HG03066 (cell line): ENCODE measurements at regions not wholly inside any gene's neighbourhood (a gene's known extent, or its start where the extent isn't known, plus 50 kb on each side); places are given as distances from the start of the nearest gene placed in this dataset.

Source experiments
- ATAC-seq: cut with Tn5 transposase; IDR thresholded peaks from one replicate; pipeline ENCODE4 v1.9.1; 2021; ENCODE audit warnings: low read depth; ENCODE audit not compliant: unreplicated experiment

GRCh38 chr3:72698154-72698917 lies 149.9 kb downstream of the SHQ1 start:
- ATAC-seq = no peak

GRCh38 chr3:72697717-72698116 lies 150.5 kb downstream of the SHQ1 start:
- no peak for ATAC-seq

DNA sequence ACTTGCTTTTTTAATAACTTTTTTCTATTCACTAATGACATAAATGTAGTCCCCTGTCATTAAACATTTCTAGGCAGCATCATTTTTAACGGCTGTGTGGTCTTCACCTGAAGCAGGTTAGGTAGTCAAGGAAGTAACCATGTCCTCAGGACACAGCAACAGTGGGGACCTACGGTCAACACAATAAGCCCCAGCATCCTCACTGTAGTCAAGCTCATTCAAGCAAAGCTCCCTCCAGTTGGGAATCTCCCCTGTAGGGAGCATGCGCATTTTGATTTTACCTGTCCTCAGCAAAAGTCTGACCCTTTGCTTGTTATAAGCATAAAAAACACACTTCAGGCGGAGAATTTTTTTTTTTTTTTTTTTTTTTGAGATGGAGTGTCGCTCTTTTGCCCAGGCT lies 151.4 kb downstream of the SHQ1 start:
- ATAC-seq = no peak

GRCh38 chr3:72694398-72694797 lies 153.8 kb downstream of the SHQ1 start:
- no peak for ATAC-seq

- no peak for ATAC-seq
These were observed 155.3 kb downstream of the SHQ1 start for GRCh38 chr3:72692990-72693389.

GRCh38 chr3:72690629-72691028 lies 157.6 kb downstream of the SHQ1 start:
- ATAC-seq = no peak

GRCh38 chr3:72682936-72683452 lies 165.3 kb downstream of the SHQ1 start:
- no peak for ATAC-seq

DNA sequence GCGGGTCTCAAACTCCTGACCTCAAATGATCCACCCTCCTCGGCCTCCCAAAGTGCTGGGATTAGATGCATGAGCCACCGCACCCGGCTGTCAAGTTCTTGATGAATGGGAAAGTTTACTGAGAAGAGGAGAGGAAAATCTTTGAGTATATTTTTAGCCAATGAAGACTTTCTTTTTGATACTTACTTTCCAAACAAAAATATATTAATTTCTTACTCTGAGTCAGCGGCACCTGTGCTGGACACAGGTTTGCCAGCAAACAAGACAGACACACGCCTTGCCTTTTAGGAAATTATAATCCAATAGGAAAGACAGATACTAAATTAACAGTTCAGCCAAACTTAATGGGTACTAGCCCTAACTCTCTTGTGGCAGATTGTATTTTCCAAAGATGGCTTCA lies 166.6 kb downstream of the SHQ1 start:
- no peak for ATAC-seq

DNA sequence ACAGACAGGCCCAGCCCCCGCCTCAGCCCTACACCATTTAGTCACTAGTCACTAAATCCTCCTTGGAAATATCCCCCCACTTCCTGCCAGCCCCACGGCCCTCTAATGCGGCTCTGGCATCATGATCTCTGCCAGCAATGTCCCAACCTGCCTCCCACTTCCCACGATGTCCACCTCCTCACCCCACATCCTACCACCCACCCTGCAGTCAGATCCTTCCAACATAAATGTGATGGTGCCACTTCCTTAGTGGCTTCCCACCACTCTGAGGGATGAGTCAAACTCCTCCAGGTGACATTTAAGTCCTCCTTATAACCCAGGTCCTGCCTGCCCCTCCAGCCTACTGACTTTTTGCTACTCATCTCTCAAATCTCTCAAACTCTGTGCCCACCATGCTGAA lies 167.5 kb downstream of the SHQ1 start:
- ATAC-seq = no peak

- ATAC-seq = no peak
These were observed 168.6 kb downstream of the SHQ1 start for GRCh38 chr3:72679540-72680198.

GRCh38 chr3:72678867-72679266 lies 169.4 kb downstream of the SHQ1 start:
- no peak for ATAC-seq

GRCh38 chr3:72678380-72678779 lies 169.9 kb downstream of the SHQ1 start:
- ATAC-seq = no peak

- no peak for ATAC-seq
These were observed 173.0 kb downstream of the SHQ1 start for GRCh38 chr3:72675243-72675642.

GRCh38 chr3:72673011-72673771 lies 175.1 kb downstream of the SHQ1 start:
- ATAC-seq = no peak

DNA sequence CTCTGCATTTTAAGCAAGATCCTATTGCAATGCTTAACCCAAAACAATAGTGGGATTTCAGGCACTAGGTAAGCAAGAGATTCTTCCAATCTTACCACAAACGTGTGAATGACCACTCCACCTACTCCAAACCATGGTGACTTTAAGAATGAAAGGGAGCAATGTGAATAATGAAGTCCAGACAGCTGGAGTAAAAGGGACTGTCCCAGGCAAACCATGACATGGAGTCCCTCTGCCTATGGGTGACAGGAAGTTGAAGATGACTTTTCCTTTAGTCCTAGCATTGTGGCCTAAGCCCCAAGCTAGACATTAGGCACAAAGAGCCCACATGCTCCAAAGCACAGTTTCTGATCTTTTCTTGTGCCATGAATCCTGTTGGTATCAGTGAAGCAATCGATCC lies 179.0 kb downstream of the SHQ1 start:
- no peak for ATAC-seq

DNA sequence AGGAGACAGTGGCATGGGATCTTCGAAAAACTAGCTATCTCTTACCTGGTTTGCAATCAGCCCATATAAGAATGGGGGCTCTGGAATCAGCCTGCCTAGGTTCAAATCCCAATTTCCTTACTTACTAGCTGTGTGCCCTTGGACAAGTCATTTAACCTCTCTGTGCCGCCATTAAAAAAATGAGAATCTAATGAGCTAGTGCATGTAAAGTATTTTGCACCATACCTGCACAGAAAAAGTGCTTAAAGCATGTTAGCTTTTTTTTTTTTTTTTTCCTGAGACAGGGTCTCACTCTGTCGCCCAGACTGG lies 181.8 kb downstream of the SHQ1 start:
- no peak for ATAC-seq

GRCh38 chr3:72665701-72666446 lies 182.4 kb downstream of the SHQ1 start:
- ATAC-seq = no peak

DNA sequence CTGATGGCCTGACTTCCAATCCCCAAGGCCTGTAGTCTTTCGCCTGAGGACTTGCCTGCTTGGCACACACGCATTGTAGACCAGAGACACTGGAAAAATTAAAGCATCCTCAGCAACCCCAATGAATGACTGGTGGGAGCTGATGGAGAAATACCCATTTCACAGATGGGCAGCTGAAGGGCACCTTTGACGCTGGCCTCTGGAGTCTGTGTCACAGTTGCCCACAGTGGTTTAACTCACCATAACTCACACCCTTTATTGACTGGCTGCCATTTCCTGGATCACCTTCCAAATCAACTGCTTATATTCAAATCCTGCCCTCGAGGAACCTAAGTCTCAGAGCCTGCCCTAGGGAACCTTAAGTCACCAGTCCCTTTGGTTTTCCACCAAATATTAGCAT lies 183.1 kb downstream of the SHQ1 start:
- no peak for ATAC-seq

GRCh38 chr3:72664184-72664975 lies 183.9 kb downstream of the SHQ1 start:
- no peak for ATAC-seq

- no peak for ATAC-seq
These were observed 184.8 kb downstream of the SHQ1 start for GRCh38 chr3:72663429-72663828.
